Natural killer cell (primary cell): ENCODE measurements at regions not wholly inside any gene's neighbourhood (a gene's known extent, or its start where the extent isn't known, plus 50 kb on each side); places are given as distances from the start of the nearest gene placed in this dataset.

Experiments
- ATAC-seq, 3 donors: fragments of 150-1000 bp in 2 of 3; fragments of 200-7000 bp in 1 of 3; cut with Tn5 transposase; 1 replicate in 1 of 3; 2 replicates in 2 of 3; pipeline ENCODE4 v1.10.0; 2021; ENCODE audit warnings: mild to moderate bottlenecking in 2 of 3, moderate library complexity in 2 of 3
- DNase-seq, 2 donors: peaks; one replicate each; pipeline versions ENCODE4 v3.0.0 to v3.0.0-alpha.2; 2013 to 2021; ENCODE audit warnings: mixed read lengths in 1 of 2
- H3K27ac ChIP-seq: one replicate; pipeline ENCODE4 v1.5.1; 2013; ENCODE audit warnings: mild to moderate bottlenecking, low read length
- H3K27me3 ChIP-seq: one replicate; pipeline ENCODE4 v1.6.1; 2013; ENCODE audit warnings: low read length; ENCODE audit not compliant: control insufficient read depth, insufficient read depth
- H3K36me3 ChIP-seq: one replicate; pipeline ENCODE4 v1.6.1; 2013; ENCODE audit warnings: low read length; ENCODE audit not compliant: control insufficient read depth, insufficient read depth
- H3K4me1 ChIP-seq: one replicate; pipeline ENCODE4 v1.6.1; 2013; ENCODE audit warnings: low read length; ENCODE audit not compliant: control insufficient read depth, insufficient read depth
- H3K4me3 ChIP-seq: one replicate; pipeline ENCODE4 v1.5.1; 2013; ENCODE audit warnings: low read length
- H3K9me3 ChIP-seq: one replicate; pipeline ENCODE4 v1.6.1; 2013; ENCODE audit warnings: low read length; ENCODE audit not compliant: control insufficient read depth, insufficient read depth
- H3K27ac Mint-ChIP-seq, 2 donors: one replicate each; pipeline ENCODE4 v1.8.0; 2022; ENCODE audit warnings: mild to moderate bottlenecking in 2 of 2, mixed read lengths in 2 of 2, moderate library complexity in 1 of 2
- H3K27me3 Mint-ChIP-seq, 2 donors: one replicate each; pipeline ENCODE4 v1.8.0; 2022; ENCODE audit warnings: low read depth in 2 of 2, mixed read lengths in 2 of 2
- H3K36me3 Mint-ChIP-seq: one replicate; pipeline ENCODE4 v1.8.0; 2022; ENCODE audit warnings: mixed read lengths
- H3K4me1 Mint-ChIP-seq, 2 donors: one replicate each; pipeline ENCODE4 v1.8.0; 2022; ENCODE audit warnings: mixed read lengths in 2 of 2
- H3K4me3 Mint-ChIP-seq: one replicate; pipeline ENCODE4 v1.8.0; 2022; ENCODE audit warnings: mild to moderate bottlenecking, moderate library complexity, mixed read lengths
- H3K9me3 Mint-ChIP-seq, 2 donors: one replicate each; pipeline ENCODE4 v1.8.0; 2022; ENCODE audit warnings: mixed read lengths in 2 of 2
- CTCF ChIP-seq: fragments of 200-600 bp; IDR thresholded peaks from one replicate; pipeline ENCODE4 v1.8.0; 2022; ENCODE audit warnings: antibody characterized with exemption
- WGBS: methylation state at CpG from one replicate; pipeline ENCODE4 v1.1.7; 2013; ENCODE audit warnings: missing lambda C conversion rate; ENCODE audit not compliant: insufficient coverage; 5-methylcytosine and 5-hydroxymethylcytosine counted together
- intact Hi-C: fragments of 100-400 bp; cut with micrococcal nuclease; formaldehyde crosslinking; loops from one replicate; pipeline ENCODE4 v1.14.2; 2022

- H3K9me3 ChIP-seq: no peaks in the 10 kb centered on the region
- intact Hi-C loops: no loop called here
- H3K27me3 Mint-ChIP-seq: peaks cover 0 to 29% of the 10 kb centered on the region in 2 donors
- no peak overlapping the region for H3K27ac Mint-ChIP-seq
- no peaks in the 10 kb centered on the region for H3K9me3 Mint-ChIP-seq
- H3K36me3 ChIP-seq: no peaks in the 10 kb centered on the region
- TF ChIP-seq CTCF: no peak
- no peak overlapping the region for H3K27ac ChIP-seq
- no peaks in the 10 kb centered on the region for H3K36me3 Mint-ChIP-seq
- no peaks in the 10 kb centered on the region for H3K4me1 Mint-ChIP-seq
- no peaks in the 10 kb centered on the region for H3K27me3 ChIP-seq
- H3K4me3 ChIP-seq: no peak overlapping the region
- ATAC-seq (no peak), DNase-seq (no peak)
- WGBS: 89% methylated on average over 11 of the region's 12 CpGs
- H3K4me3 Mint-ChIP-seq: no peak overlapping the region
- no peaks in the 10 kb centered on the region for H3K4me1 ChIP-seq
Observed at GRCh38 chr13:111968336-111969010, 98.5 kb upstream of the SOX1 start.

GRCh38 chr13:111969551-111970135 is 97.3 kb upstream of the SOX1 start:
- H3K27ac ChIP-seq: no peak overlapping the region
- no peak overlapping the region for H3K27ac Mint-ChIP-seq
- WGBS: 83% methylated on average over 9 of the region's 9 CpGs
- H3K27me3 Mint-ChIP-seq: peaks cover 3 to 29% of the 10 kb centered on the region in 2 donors
- H3K4me1 Mint-ChIP-seq: peaks cover 0 to 4% of the 10 kb centered on the region in 2 donors
- H3K4me3 Mint-ChIP-seq: no peak overlapping the region
- no peaks in the 10 kb centered on the region for H3K36me3 ChIP-seq
- no peaks in the 10 kb centered on the region for H3K9me3 Mint-ChIP-seq
- TF ChIP-seq CTCF: no peak
- no peaks in the 10 kb centered on the region for H3K36me3 Mint-ChIP-seq
- no peaks in the 10 kb centered on the region for H3K4me1 ChIP-seq
- DNase-seq (no peak), ATAC-seq (no peak)
- intact Hi-C loops: no loop called here
- H3K4me3 ChIP-seq: no peak overlapping the region
- H3K9me3 ChIP-seq: no peaks in the 10 kb centered on the region
- no peaks in the 10 kb centered on the region for H3K27me3 ChIP-seq

- no peaks in the 10 kb centered on the region for H3K27me3 ChIP-seq
- no peak for TF ChIP-seq CTCF
- ATAC-seq (no peak), DNase-seq (no peak)
- no peak overlapping the region for H3K27ac ChIP-seq
- Mint-ChIP-seq H3K9me3 (peaks cover 5% of the 10 kb centered on the region in 2 donors), H3K27ac (no peak overlapping the region), H3K27me3 (peaks cover 3 to 29% of the 10 kb centered on the region in 2 donors), H3K4me3 (no peak overlapping the region), H3K4me1 (peaks cover 0 to 10% of the 10 kb centered on the region in 2 donors), H3K36me3 (no peaks in the 10 kb centered on the region)
- intact Hi-C loops: no loop called here
- 75% methylated on average over 17 of the region's 18 CpGs for WGBS
- no peaks in the 10 kb centered on the region for H3K9me3 ChIP-seq
- no peak overlapping the region for H3K4me3 ChIP-seq
- H3K4me1 ChIP-seq: no peaks in the 10 kb centered on the region
- H3K36me3 ChIP-seq: no peaks in the 10 kb centered on the region
Observed at GRCh38 chr13:111970494-111971141, 96.3 kb upstream of the SOX1 start.
